HG03175 (cell line): ENCODE measurements at regions not wholly inside any gene's neighbourhood (a gene's known extent, or its start where the extent isn't known, plus 50 kb on each side); places are given as distances from the start of the nearest gene placed in this dataset.

Experiments used
- ATAC-seq: cut with Tn5 transposase; IDR thresholded peaks from one replicate; pipeline ENCODE4 v1.9.1; 2021; ENCODE audit warnings: mild to moderate bottlenecking, moderate library complexity; ENCODE audit not compliant: unreplicated experiment

DNA sequence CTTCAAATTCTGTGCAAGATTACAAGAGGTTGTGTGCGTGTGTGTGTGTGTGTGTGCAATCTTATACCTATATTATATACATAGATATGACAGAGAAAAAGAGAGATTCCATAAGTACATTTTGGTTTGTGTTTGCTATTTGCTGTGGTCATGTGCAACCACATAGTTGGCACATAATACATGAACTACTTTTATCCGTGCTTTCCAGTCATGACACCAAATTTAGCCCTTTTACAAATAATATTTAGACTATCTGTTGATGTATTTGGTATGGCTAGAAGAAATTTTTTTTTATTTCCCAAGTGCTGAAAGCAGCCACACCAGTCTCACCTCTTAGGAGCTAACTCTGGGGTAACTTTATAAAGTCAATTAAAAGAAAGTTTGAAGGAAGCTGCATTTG lies 63.5 kb upstream of the EGFR start:
- ATAC-seq: no peak

GRCh38 chr7:54955696-54956420 lies 63.0 kb upstream of the EGFR start:
- no peak for ATAC-seq

GRCh38 chr7:54956865-54957264 lies 62.0 kb upstream of the EGFR start:
- no peak for ATAC-seq

- peak; percentile 48 for ATAC-seq
Observed at GRCh38 chr7:54960517-54960916, 58.3 kb upstream of the EGFR start.

- ATAC-seq: no peak
Observed at GRCh38 chr7:54961391-54961790, 57.4 kb upstream of the EGFR start.

- no peak for ATAC-seq
Observed at GRCh38 chr7:54963155-54963554, 55.7 kb upstream of the EGFR start.

DNA sequence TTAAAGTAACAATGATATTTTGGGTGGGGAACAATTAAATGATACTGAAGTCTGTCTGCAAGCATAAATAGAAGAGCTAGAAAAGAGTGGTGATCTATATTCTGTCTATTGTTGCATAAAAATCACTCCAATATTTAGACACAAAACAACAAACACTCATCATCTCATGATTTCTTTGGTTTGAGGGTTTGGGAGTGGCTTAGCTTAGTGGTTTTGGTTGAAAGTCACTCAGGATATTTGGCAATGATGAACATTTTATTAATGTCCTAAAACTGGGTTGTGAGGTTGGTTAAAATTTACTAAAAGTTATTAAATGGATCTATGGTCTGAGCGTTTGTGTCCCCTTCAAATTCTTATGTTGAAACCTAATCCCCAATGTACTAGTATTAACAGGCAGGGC lies 54.7 kb upstream of the EGFR start:
- ATAC-seq: no peak

DNA sequence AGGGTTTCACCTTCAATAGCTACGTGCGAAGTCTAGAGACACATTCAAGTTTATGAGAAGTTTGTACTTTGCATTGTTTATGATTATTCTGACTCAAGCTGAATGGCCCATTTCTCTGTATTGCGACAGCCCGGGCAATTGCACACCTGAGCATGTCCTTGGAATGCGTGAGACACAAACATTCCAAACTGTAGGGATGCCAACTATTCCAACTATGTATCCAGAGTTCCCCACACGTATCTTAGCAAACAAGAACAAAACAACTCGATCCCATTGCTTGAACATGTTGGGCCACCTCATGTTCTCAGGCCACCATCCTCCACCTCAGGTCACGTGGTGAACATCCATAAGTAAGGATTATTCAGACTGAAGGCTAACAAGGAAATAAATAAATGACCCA lies 51.4 kb upstream of the EGFR start:
- no peak for ATAC-seq

- ATAC-seq: no peak
Observed at GRCh38 chr7:54968018-54968417, 50.8 kb upstream of the EGFR start.
